ENCODE measurements at regions not wholly inside any gene's neighbourhood (a gene's known extent, or its start where the extent isn't known, plus 50 kb on each side); places are given as distances from the start of the nearest gene placed in this dataset.

DNA sequence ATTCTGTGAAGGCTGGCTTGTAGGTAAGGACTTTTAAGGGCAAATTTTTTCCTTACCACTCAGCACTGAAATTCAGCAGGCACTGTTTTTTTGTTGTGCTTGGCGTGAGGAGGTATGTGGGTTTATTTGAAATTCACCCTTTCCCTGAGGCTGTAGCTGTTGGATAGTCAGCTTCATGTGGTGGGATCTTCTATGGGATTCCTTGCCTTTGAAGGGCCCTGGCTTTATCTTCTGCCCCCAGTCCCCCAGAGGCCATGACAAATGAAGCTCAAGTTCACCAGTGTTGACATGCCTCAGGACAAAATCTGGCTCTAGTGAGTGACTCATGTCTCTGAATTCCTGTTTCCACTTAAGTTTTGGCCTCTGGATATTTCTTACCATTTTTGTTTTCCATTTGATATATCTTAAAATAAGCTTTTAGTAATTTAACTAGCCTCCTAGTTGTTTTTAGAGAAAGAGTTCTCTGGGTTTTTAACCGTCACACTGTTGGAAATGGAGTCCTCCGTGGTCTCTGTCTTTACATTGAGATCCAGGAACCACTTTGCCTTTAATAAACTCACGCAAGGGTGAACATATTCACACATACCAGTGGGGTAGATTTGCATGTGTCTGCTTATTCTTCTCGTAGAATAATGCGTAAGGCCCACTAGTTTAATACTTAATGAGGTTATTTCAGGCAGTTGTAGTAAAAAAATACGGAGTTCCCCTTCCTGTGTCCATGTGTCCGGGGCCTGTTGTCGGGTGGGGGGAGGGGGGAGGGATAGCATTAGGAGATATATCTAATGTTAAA lies 211.1 kb upstream of the FAM98A start:
- no peak overlapping the region for H3K23ac ChIP-seq (ENCODE audit: insufficient read length)
- H4K5ac ChIP-seq (ENCODE audit: insufficient read length, low read depth, low read length), result no peak overlapping the region
- no peaks in the 10 kb centered on the region for H3K79me2 ChIP-seq (ENCODE audit: control insufficient read depth in 1 of 2, insufficient read depth in 2 of 2, low read length in 2 of 2)
- H3K14ac ChIP-seq (ENCODE audit: insufficient read length), result no peak overlapping the region
- 92% methylated on average over 9 of the region's 9 CpGs; no CpG with 5 or more reads in 1 of the 2 experiments for WGBS, 2 experiments (ENCODE audit: extremely low coverage in 1 of 2, insufficient coverage in 1 of 2, insufficient read length in 1 of 2, insufficient replicate concordance in 2 of 2, low coverage in 1 of 2, low lambda C conversion rate in 2 of 2, missing lambda C conversion rate in 1 of 2)
- H3K27me3 ChIP-seq (replicated peaks in 1 of 4; ENCODE audit: control insufficient read depth in 3 of 4, extremely low read depth in 1 of 4, insufficient read depth in 3 of 4, low read length in 3 of 4), result no peaks in the 10 kb centered on the region
- H2AK5ac ChIP-seq (ENCODE audit: low read depth, low read length), result no peak overlapping the region
- no peaks in the 10 kb centered on the region for H3K36me3 ChIP-seq (ENCODE audit: control insufficient read depth in 2 of 4, insufficient read depth in 4 of 4, low read length in 3 of 4)
- no peak overlapping the region for H3K56ac ChIP-seq (replicated peaks; ENCODE audit: insufficient read length, low read depth, low read length)
- H2BK20ac ChIP-seq (ENCODE audit: low read length), result no peak overlapping the region
- no peak overlapping the region for H3K4me2 ChIP-seq (ENCODE audit: insufficient read depth in 1 of 2, low read depth in 2 of 2, low read length in 2 of 2)
- H2BK15ac ChIP-seq (ENCODE audit: low read length), result no peak overlapping the region
- no peak overlapping the region for H2BK5ac ChIP-seq (ENCODE audit: low read depth, low read length)
- H3K9ac ChIP-seq (replicated peaks in 1 of 4; ENCODE audit: extremely low read depth in 1 of 4, low read depth in 3 of 4, low read length in 3 of 4), result no peak overlapping the region
- no peak overlapping the region for H3K4me3 ChIP-seq (ENCODE audit: extremely low read depth in 1 of 4, insufficient read depth in 2 of 4, low read depth in 3 of 4, low read length in 4 of 4)
- H3K23me2 ChIP-seq (ENCODE audit: low read depth, low read length), result no peaks in the 10 kb centered on the region
- peaks cover 0 to 3% (median 0%) of the 10 kb centered on the region in 4 experiments; a peak in 1 of 7 replicates for H3K4me1 ChIP-seq (replicated peaks in 1 of 4; ENCODE audit: control insufficient read depth in 3 of 4, insufficient read depth in 4 of 4, low read length in 3 of 4)
- no peak overlapping the region for H4K91ac ChIP-seq (replicated peaks; ENCODE audit: insufficient read length, low read length)
- CTCF ChIA-PET (ENCODE audit: partially characterized antibody), result interaction anchor here (1.2 kb wide), 1 partner anchor 136 kb away, joined by 4 read pairs; no protein-coding TSS in a partner anchor
- no peaks in the 10 kb centered on the region for H3K79me1 ChIP-seq (ENCODE audit: low read depth, low read length)
- 0 out of 2 replicates have a peak overlapping the region, but pooled peaks have one; percentile 72 for H2AFZ ChIP-seq (ENCODE audit: low read length)
- POLR2A ChIA-PET (ENCODE audit: partially characterized antibody), result no interaction called here
- H3K27ac ChIP-seq (ENCODE audit: low read depth, low read length), result no peak overlapping the region
- no peak overlapping the region for H2BK120ac ChIP-seq (replicated peaks; ENCODE audit: low read depth, low read length)
- H3K18ac ChIP-seq (ENCODE audit: extremely low read depth, low read length), result no peak overlapping the region; the same call in 1 of the 2 replicates
- H3K9me3 ChIP-seq (ENCODE audit: insufficient read depth in 2 of 2, low read depth in 1 of 2, low read length in 1 of 2), result no peaks in the 10 kb centered on the region
- DNase-seq (ENCODE audit: low read depth in 1 of 2, low spot score in 2 of 2) (peak in 1 of 2 experiments; percentile 13), FAIRE-seq (no peak)
- no peaks in the 10 kb centered on the region for H4K20me1 ChIP-seq (replicated peaks in 1 of 2; ENCODE audit: control insufficient read depth in 1 of 2, insufficient read depth in 2 of 2, low read length in 2 of 2)
- TF ChIP-seq, protein P1, sequence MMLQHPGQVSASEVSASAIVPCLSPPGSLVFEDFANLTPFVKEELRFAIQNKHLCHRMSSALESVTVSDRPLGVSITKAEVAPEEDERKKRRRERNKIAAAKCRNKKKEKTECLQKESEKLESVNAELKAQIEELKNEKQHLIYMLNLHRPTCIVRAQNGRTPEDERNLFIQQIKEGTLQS (IDR thresholded peaks at IDR 0.05; ENCODE audit: insufficient read depth, low read depth, low read length), result no peak
- TF ChIP-seq TAF1 (IDR thresholded peaks at IDR 0.05; ENCODE audit: low read depth, low read length) (no peak), RFX5 (IDR thresholded peaks at IDR 0.05; ENCODE audit: borderline replicate concordance, low read depth, low read length) (no peak), JUN (IDR thresholded peaks at IDR 0.05; ENCODE audit: low read depth, low read length) (no peak), SP4 (IDR thresholded peaks at IDR 0.05; ENCODE audit: low read length) (no peak), SAP30 (IDR thresholded peaks at IDR 0.05; ENCODE audit: insufficient read depth, insufficient replicate concordance, low read length) (no peak), PHF8 (conservative IDR thresholded peaks at IDR 0.05; ENCODE audit: low read depth, low read length) (no peak)
- H3K4ac ChIP-seq (replicated peaks; ENCODE audit: insufficient read length, low read depth, low read length), result no peak overlapping the region
- no peak overlapping the region for H2BK12ac ChIP-seq (ENCODE audit: low read depth, low read length)
- H4K8ac ChIP-seq (ENCODE audit: extremely low read depth, insufficient read depth, low read length), result no peak overlapping the region

Data from H1 (cell line).